ENCODE measurements at regions not wholly inside any gene's neighbourhood (a gene's known extent, or its start where the extent isn't known, plus 50 kb on each side); places are given as distances from the start of the nearest gene placed in this dataset.
"Not testable (repeated sequence)": the region's sequence is repeated elsewhere in the genome, so short reads cannot be mapped to it uniquely, and the experiment has no call there.

GRCh38 chr4:26044983-26045382 lies 131.0 kb downstream of the SMIM20 start:
- DNase-seq (ENCODE audit: low read depth in 2 of 2), result no peak

- DNase-seq (ENCODE audit: low read depth in 2 of 2), result no peak
These were observed 133.8 kb downstream of the SMIM20 start for GRCh38 chr4:26047795-26048194.

- DNase-seq (ENCODE audit: low read depth in 2 of 2), result no peak
These were observed 134.4 kb downstream of the SMIM20 start for GRCh38 chr4:26048378-26048882.

GRCh38 chr4:26048950-26049349 lies 134.9 kb downstream of the SMIM20 start:
- DNase-seq (ENCODE audit: low read depth in 2 of 2), result no peak

GRCh38 chr4:26049447-26049846 lies 135.4 kb downstream of the SMIM20 start:
- DNase-seq (ENCODE audit: low read depth in 2 of 2), result no peak

- DNase-seq (ENCODE audit: low read depth in 2 of 2), result no peak
These were observed 136.2 kb downstream of the SMIM20 start for GRCh38 chr4:26050212-26050643.

- DNase-seq (ENCODE audit: low read depth in 2 of 2), result no peak
These were observed 136.7 kb downstream of the SMIM20 start for GRCh38 chr4:26050671-26051070.

- DNase-seq (ENCODE audit: low read depth in 2 of 2), result no peak
These were observed 137.2 kb downstream of the SMIM20 start for GRCh38 chr4:26051240-26051639.

GRCh38 chr4:26052663-26053541 lies 138.9 kb downstream of the SMIM20 start:
- DNase-seq (ENCODE audit: low read depth in 2 of 2), result no peak

GRCh38 chr4:26053761-26054160 lies 139.7 kb downstream of the SMIM20 start:
- no peak for DNase-seq (ENCODE audit: low read depth in 2 of 2)

- no peak for DNase-seq (ENCODE audit: low read depth in 2 of 2)
These were observed 141.8 kb downstream of the SMIM20 start for GRCh38 chr4:26055855-26056254.

GRCh38 chr4:26056406-26056805 lies 142.4 kb downstream of the SMIM20 start:
- no peak for DNase-seq (ENCODE audit: low read depth in 2 of 2)

- not testable (repeated sequence) for DNase-seq (ENCODE audit: low read depth in 2 of 2)
These were observed 143.8 kb downstream of the SMIM20 start for GRCh38 chr4:26057839-26058238.

- peak in 1 of 2 donors; percentile 41 for DNase-seq (ENCODE audit: low read depth in 2 of 2)
These were observed 144.5 kb downstream of the SMIM20 start for GRCh38 chr4:26058537-26058936.

GRCh38 chr4:26059391-26060154 lies 145.6 kb downstream of the SMIM20 start:
- DNase-seq (ENCODE audit: low read depth in 2 of 2), result no peak

- DNase-seq (ENCODE audit: low read depth in 2 of 2), result no peak
These were observed 146.3 kb downstream of the SMIM20 start for GRCh38 chr4:26060286-26060685.

- no peak for DNase-seq (ENCODE audit: low read depth in 2 of 2)
These were observed 147.4 kb downstream of the SMIM20 start for GRCh38 chr4:26061248-26061986.

GRCh38 chr4:26062215-26062614 lies 148.2 kb downstream of the SMIM20 start:
- DNase-seq (ENCODE audit: low read depth in 2 of 2), result no peak

- not testable (repeated sequence) for DNase-seq (ENCODE audit: low read depth in 2 of 2)
These were observed 150.0 kb downstream of the SMIM20 start for GRCh38 chr4:26064009-26064408.

- DNase-seq (ENCODE audit: low read depth in 2 of 2), result no peak
These were observed 151.8 kb downstream of the SMIM20 start for GRCh38 chr4:26065833-26066232.

GRCh38 chr4:26067035-26067434 lies 153.0 kb downstream of the SMIM20 start:
- no peak for DNase-seq (ENCODE audit: low read depth in 2 of 2)

- no peak for DNase-seq (ENCODE audit: low read depth in 2 of 2)
These were observed 155.2 kb downstream of the SMIM20 start for GRCh38 chr4:26069218-26069617.
